Coronary artery (tissue), 2 donors: ENCODE measurements at regions not wholly inside any gene's neighbourhood (a gene's known extent, or its start where the extent isn't known, plus 50 kb on each side); places are given as distances from the start of the nearest gene placed in this dataset.
A peak's percentile ranks its signal among the peaks of the same experiment; 100 is the strongest.

Experiments used
- DNase-seq: peaks from one replicate; pipeline ENCODE4 v3.0.0-alpha.2; 2017; ENCODE audit warnings: low spot score
- H3K27ac ChIP-seq, 2 donors: fragments of 200-600 bp; sonication (generic); one replicate each; pipeline ENCODE4 v1.5.1; 2016 to 2019
- H3K4me3 ChIP-seq: fragments of 200-600 bp; sonication (generic); 2 replicates; pipeline ENCODE4 v1.5.1; 2016; ENCODE audit warnings: mild to moderate bottlenecking, moderate library complexity
- TF ChIP-seq, protein P1 (sequence below): fragments of 200-600 bp; sonication (generic); IDR thresholded peaks from one replicate; pipeline ENCODE4 v1.5.1; 2019; ENCODE audit warnings: antibody characterized with exemption

DNA sequence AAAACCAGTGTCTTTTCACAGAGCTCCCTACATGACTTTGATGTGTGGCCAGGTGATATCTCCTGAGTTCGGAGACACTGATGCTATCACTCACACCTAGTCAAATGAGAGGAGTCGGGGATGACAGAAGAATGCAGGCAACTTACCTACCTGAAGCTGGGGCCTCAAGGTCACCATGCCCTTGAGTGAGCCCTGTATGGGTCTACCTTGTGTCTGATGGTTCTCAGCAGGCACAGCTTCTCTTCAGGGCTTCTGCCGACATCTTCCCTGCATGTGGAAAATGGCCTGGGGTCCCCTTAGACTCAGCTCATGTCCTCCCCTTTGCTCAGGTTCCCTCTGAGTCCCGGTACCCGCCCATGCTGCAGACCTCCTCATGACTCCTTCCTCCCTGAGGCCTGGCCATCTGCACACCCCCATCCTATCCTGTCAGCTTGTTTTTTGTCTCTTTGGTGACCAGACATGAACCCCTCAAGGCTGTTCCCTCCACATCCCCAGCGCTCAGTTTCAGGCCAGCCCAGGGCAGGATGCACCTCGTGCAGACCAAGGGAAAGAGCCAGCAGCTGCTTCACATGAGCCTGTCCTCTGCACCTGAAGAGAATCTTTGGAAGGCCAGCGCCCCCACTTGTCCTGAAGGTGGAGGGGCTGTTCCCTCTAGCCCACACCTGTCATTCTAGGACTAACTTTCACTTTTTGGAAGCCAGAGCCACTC, 74.6 kb upstream of the GDF10 start:
- no peak overlapping the region for H3K4me3 ChIP-seq
- TF ChIP-seq, protein P1, sequence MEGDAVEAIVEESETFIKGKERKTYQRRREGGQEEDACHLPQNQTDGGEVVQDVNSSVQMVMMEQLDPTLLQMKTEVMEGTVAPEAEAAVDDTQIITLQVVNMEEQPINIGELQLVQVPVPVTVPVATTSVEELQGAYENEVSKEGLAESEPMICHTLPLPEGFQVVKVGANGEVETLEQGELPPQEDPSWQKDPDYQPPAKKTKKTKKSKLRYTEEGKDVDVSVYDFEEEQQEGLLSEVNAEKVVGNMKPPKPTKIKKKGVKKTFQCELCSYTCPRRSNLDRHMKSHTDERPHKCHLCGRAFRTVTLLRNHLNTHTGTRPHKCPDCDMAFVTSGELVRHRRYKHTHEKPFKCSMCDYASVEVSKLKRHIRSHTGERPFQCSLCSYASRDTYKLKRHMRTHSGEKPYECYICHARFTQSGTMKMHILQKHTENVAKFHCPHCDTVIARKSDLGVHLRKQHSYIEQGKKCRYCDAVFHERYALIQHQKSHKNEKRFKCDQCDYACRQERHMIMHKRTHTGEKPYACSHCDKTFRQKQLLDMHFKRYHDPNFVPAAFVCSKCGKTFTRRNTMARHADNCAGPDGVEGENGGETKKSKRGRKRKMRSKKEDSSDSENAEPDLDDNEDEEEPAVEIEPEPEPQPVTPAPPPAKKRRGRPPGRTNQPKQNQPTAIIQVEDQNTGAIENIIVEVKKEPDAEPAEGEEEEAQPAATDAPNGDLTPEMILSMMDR, result no peak
- no peak for DNase-seq
- no peak overlapping the region for H3K27ac ChIP-seq

DNA sequence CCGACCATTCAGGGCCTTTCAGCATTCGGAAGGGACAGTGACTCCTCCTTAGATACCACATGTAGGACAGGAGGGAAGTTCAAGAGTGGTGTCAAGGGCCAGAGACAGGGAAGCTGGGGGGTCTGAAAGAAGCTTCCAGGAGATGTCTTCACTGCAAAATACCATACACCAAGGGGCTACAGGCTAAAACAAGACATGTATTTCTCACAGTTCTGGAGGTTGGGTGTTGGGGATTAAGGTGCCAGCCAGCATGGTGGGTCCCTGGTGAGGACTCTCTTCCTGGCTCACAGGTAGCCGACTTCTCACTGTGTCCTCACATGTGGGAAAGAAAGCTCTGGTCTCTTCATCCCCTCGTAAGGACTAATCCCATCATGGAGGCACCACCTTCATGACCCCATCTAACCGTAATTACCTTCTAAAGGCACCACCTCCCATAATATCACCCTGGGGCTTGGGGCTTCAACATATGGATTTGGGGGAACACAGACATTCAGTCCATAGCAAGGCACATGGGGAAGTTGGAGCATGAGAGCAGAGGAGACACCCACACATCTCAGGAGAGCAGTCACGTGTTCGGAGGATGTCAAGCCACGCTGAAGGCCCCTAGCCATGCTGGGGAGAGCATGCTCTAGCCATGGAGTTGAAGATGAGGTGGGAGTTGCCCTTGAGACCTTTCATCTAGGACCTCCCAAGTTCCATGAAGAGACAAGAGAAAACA, 73.9 kb upstream of the GDF10 start:
- DNase-seq, result no peak
- Histone ChIP-seq H3K4me3 (no peak overlapping the region), H3K27ac (no peak overlapping the region)
- TF ChIP-seq, protein P1, result no peak

DNA sequence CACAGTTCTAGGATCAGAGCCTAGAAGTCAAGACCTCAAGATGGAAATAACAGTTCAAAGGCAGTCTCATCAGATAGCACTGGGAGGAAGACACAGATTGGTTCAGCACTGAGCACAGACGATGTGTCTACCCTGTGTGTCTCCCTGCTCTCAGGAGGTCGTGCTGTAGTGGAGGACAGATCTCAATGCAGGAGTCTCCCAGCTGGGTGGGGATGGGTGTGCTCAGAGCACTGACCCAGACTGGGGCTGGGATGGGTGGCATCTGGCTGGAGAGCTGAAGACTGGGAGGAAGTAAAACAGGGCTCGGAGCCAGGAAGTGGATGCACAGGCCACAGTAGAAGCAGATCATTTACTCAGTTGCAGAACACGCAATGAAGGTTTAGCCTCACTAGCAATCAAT, 69.5 kb upstream of the GDF10 start:
- Histone ChIP-seq H3K4me3 (no peak overlapping the region), H3K27ac (no peak overlapping the region)
- TF ChIP-seq, protein P1, result no peak
- peak; percentile 60 for DNase-seq

DNA sequence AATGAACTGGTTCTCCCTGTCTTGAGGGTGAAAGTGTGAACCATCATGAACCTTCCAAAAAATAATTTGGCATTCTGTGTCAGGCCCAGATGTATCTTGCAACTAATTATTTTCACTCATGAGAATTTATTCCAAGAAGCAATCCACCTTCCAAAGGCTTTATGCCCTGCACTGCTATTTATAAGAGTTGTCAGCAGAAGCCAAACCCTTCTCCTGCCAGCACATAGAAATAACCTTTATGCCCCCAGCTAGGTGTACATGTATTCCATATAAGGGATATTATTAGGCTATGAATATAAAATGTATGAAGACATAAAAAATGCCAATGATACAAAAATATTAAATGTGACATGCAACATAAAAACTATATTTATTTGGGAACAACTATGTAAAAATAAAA, 69.0 kb upstream of the GDF10 start:
- DNase-seq, result no peak
- TF ChIP-seq, protein P1, result no peak
- Histone ChIP-seq H3K27ac (no peak overlapping the region), H3K4me3 (no peak overlapping the region)

DNA sequence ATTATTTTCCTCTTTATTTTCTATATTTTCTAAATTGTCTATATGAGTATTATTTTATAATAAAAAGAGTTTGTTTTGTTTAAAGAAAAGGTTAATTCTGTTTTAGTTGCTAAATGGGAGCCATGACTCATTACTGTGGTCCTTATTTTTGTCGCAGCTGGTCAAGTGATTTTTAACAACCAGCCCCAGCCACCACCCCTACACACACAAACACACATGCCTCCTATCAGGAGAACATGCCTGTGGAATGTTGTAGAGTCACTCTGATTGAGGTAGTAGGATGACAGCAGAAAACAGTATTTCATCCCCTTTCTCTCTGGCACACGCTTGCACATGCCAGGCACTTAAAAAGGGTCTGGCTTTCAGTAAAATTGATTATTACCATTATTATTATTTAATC, 68.6 kb upstream of the GDF10 start:
- TF ChIP-seq, protein P1, result no peak
- Histone ChIP-seq H3K27ac (no peak overlapping the region), H3K4me3 (no peak overlapping the region)
- peak; percentile 35 for DNase-seq

DNA sequence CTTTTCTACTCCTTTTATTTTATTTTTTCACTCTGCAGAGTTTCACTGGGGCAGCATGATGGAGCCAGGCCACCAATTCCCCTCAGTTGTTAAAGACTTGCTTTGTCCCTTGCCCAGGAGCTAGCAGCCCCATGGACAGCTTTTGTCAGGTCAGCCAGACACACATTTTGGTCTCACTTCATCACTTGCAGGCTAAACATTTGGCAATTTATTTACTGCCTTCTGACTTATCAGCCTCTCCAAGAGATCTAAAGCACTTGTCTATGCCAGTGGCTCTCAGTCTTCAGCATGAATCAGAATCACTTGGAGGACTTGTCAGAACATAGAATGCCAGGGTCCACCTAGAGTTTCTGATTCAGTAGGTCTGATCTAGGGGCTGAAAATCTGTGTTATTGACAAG, 66.4 kb upstream of the GDF10 start:
- peak; percentile 36 for DNase-seq
- H3K4me3 ChIP-seq, result no peak overlapping the region
- H3K27ac ChIP-seq, result no peak overlapping the region
- TF ChIP-seq, protein P1, result no peak

DNA sequence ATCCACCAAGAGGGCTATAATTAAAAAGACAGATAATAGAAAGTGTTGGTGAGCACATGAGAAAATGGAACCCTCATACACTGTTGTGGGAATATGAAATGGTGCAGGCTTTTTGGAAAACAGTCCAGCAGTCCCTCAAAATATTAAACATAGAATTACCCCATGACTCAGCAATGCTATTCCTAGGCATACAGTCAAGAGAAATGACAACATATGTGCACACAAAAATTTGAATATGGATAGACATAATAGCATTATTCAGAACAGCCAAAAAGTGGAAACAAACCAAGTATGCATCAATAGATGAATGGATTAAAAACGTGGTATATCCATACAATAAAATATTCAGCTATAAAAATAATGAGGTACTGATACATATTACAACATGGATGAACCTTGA, 64.5 kb upstream of the GDF10 start:
- Histone ChIP-seq H3K27ac (no peak overlapping the region), H3K4me3 (no peak overlapping the region)
- no peak for DNase-seq
- TF ChIP-seq, protein P1, result no peak
